ENCODE measurements at regions not wholly inside any gene's neighbourhood (a gene's known extent, or its start where the extent isn't known, plus 50 kb on each side); places are given as distances from the start of the nearest gene placed in this dataset.
"Not testable (repeated sequence)": the region's sequence is repeated elsewhere in the genome, so short reads cannot be mapped to it uniquely, and the experiment has no call there.

- TF ChIP-seq CTCF (conservative IDR thresholded peaks at IDR 0.05; ENCODE audit: low read depth, low read length) = no peak
- peak; percentile 52 for DNase-seq (ENCODE audit: low read depth)
- H3K4me3 ChIP-seq (ENCODE audit: low read depth, low read length) = no peak overlapping the region
Measured at GRCh38 chr14:71803539-71804260, 128.5 kb upstream of the RGS6 start.

- DNase-seq (ENCODE audit: low read depth) = no peak
- no peak for TF ChIP-seq CTCF (conservative IDR thresholded peaks at IDR 0.05; ENCODE audit: low read depth, low read length)
- H3K4me3 ChIP-seq (ENCODE audit: low read depth, low read length) = no peak overlapping the region
Measured at GRCh38 chr14:71804992-71805391, 127.2 kb upstream of the RGS6 start.

- H3K4me3 ChIP-seq (ENCODE audit: low read depth, low read length) = not testable (repeated sequence)
- peak; percentile 43 for DNase-seq (ENCODE audit: low read depth)
Measured at GRCh38 chr14:71807049-71807448, 125.2 kb upstream of the RGS6 start.

- H3K4me3 ChIP-seq (ENCODE audit: low read depth, low read length); DNase-seq (ENCODE audit: low read depth): not testable (repeated sequence)
Measured at GRCh38 chr14:71810800-71811199, 121.4 kb upstream of the RGS6 start.

- no peak overlapping the region for H3K4me3 ChIP-seq (ENCODE audit: low read depth, low read length)
- no peak for TF ChIP-seq CTCF (conservative IDR thresholded peaks at IDR 0.05; ENCODE audit: low read depth, low read length)
- DNase-seq (ENCODE audit: low read depth) = no peak
Measured at GRCh38 chr14:71812693-71813092, 119.5 kb upstream of the RGS6 start.

GRCh38 chr14:71815110-71815509, 117.1 kb upstream of the RGS6 start:
- no peak overlapping the region for H3K4me3 ChIP-seq (ENCODE audit: low read depth, low read length)
- DNase-seq (ENCODE audit: low read depth) = no peak
- TF ChIP-seq CTCF (conservative IDR thresholded peaks at IDR 0.05; ENCODE audit: low read depth, low read length) = no peak

GRCh38 chr14:71824816-71825215, 107.4 kb upstream of the RGS6 start:
- H3K4me3 ChIP-seq (ENCODE audit: low read depth, low read length) = no peak overlapping the region
- no peak for DNase-seq (ENCODE audit: low read depth)
- TF ChIP-seq CTCF (conservative IDR thresholded peaks at IDR 0.05; ENCODE audit: low read depth, low read length) = no peak

GRCh38 chr14:71833476-71833875, 98.8 kb upstream of the RGS6 start:
- no peak for TF ChIP-seq CTCF (conservative IDR thresholded peaks at IDR 0.05; ENCODE audit: low read depth, low read length)
- DNase-seq (ENCODE audit: low read depth) = no peak
- H3K4me3 ChIP-seq (ENCODE audit: low read depth, low read length) = no peak overlapping the region

Measured in choroid plexus epithelial cell (primary cell).